Heart left ventricle (tissue), 16 donors: ENCODE measurements at regions not wholly inside any gene's neighbourhood (a gene's known extent, or its start where the extent isn't known, plus 50 kb on each side); places are given as distances from the start of the nearest gene placed in this dataset.
A peak's percentile ranks its signal among the peaks of the same experiment; 100 is the strongest.

Source experiments
- ATAC-seq, 4 donors: fragments of 200-7000 bp; cut with Tn5 transposase; one replicate each; pipeline ENCODE4 v1.9.1; 2020 to 2022; ENCODE audit warnings: moderate library complexity in 4 of 4, mild to moderate bottlenecking in 3 of 4, moderate number of reproducible peaks in 1 of 4
- DNase-seq, 5 donors: peaks; one replicate each; pipeline ENCODE4 v3.0.0-alpha.2; 2020
- H3K27ac ChIP-seq, 12 donors: fragments of 200-600 bp; sonication (generic) in 4 of 12; one replicate each; pipeline versions ENCODE4 v1.5.0 to v1.8.0; 2016 to 2022; ENCODE audit warnings: mild to moderate bottlenecking in 2 of 12
- H3K27me3 ChIP-seq, 9 donors: fragments of 200-600 bp; sonication (generic) in 2 of 9; one replicate each; pipeline versions ENCODE4 v1.5.1 to v1.8.0; 2016 to 2022; ENCODE audit warnings: mild to moderate bottlenecking in 3 of 9
- H3K36me3 ChIP-seq, 9 donors: fragments of 200-600 bp; sonication (generic) in 2 of 9; one replicate each; pipeline versions ENCODE4 v1.5.0 to v1.8.0; 2018 to 2022; ENCODE audit warnings: mild to moderate bottlenecking in 2 of 9
- H3K4me1 ChIP-seq, 12 donors: fragments of 200-600 bp; sonication (generic) in 4 of 12; one replicate each; pipeline versions ENCODE4 v1.5.0 to v1.8.0; 2016 to 2022; ENCODE audit warnings: mild to moderate bottlenecking in 3 of 12
- H3K4me3 ChIP-seq, 12 donors: fragments of 200-600 bp; sonication (generic) in 4 of 12; one replicate each; pipeline versions ENCODE4 v1.5.0 to v1.8.0; 2017 to 2022; ENCODE audit warnings: mild to moderate bottlenecking in 9 of 12, moderate library complexity in 4 of 12
- H3K9me3 ChIP-seq, 12 donors: fragments of 200-600 bp; sonication (generic) in 4 of 12; one replicate each; pipeline versions ENCODE4 v1.5.0 to v1.8.0; 2016 to 2022; ENCODE audit warnings: mild to moderate bottlenecking in 1 of 12
- POLR2A ChIP-seq, 2 donors: fragments of 450-650 bp; IDR thresholded peaks; one replicate each; pipeline ENCODE4 v1.6.1; 2017; ENCODE audit warnings: antibody characterized with exemption in 2 of 2, mild to moderate bottlenecking in 2 of 2, moderate library complexity in 2 of 2
- WGBS, 4 donors: extraction: QIAGEN DNeasy Blood & Tissue Kit in 2 of 4; methylation state at CpG; one replicate each; pipeline versions ENCODE4 v1.1.5 to v1.1.7; 2013 to 2018; 5-methylcytosine and 5-hydroxymethylcytosine counted together
- intact Hi-C, 10 donors: fragments of 100-400 bp; cut with DNase I; formaldehyde crosslinking; loops; one replicate each; pipeline versions ENCODE4 v1.11.1 to v1.14.2; 2022
- TF ChIP-seq, protein P1 (sequence below), 12 donors: fragments of 200-600 bp; sonication (generic) in 4 of 12; IDR thresholded peaks; one replicate each; pipeline versions ENCODE4 v1.5.0 to v1.8.0; 2018 to 2022; ENCODE audit warnings: antibody characterized with exemption in 12 of 12, mild to moderate bottlenecking in 5 of 12
- donor health status: ischemic (EF 13 %, LVEDD 7.1; RV severe dilation, severe dysfunction).
- donor health status: healthy with polysubstance abuse.
- donor health status: DM: no; HTN: yes; CAD: no.
- donor health status: DM: no; HTN: no; CAD: no.
- donor health status: ischemic (EF 25% LVEDD 6.9; RV normal size, moderate dysfunction).
- donor health status: ischemic (EF 25% LVEDD 5.7; RV mildly dilated, moderate dysfunction).
- donor health status: healthy.
- donor health status: DM: yes; HTN: yes; CAD: no.
- donor health status: ischemic (EF 35%, LVEDD 5.7; RV mildly dilated, moderate dysfunction).
- donor health status: nonischemic (EF 11% LVEDD 7.7; RV severe dilation, severe dysfunction).
- donor health status: DM: yes; HTN: yes; CAD: no.
- donor health status: PGD.
- donor health status: ischemic (EF 29% LVEDD 5.4; RV normal size, mild dysfunction).
- donor health status: nonischemic (EF 23%, LVEDD 6.1; RV moderate dilation, normal function).

DNA sequence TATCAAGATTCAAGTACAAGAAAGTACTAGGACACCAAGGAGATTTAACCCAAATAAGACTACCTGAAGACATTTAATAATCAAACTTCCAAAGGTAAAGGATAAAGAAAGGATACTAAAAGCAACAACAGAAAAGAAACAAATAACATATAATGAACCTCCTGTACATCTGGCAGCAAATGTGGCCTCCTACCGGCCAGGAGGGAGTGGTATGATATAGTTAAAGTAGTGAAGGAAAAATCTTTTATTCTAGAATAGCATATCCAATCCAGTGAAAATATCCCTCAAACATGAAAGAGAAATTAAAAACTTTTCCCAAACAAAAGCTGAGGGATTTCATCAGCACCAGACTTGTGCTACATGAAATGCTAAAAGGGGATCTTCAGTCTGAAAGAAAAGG, 104.7 kb upstream of the GUCY1A2 start:
- TF ChIP-seq, protein P1, sequence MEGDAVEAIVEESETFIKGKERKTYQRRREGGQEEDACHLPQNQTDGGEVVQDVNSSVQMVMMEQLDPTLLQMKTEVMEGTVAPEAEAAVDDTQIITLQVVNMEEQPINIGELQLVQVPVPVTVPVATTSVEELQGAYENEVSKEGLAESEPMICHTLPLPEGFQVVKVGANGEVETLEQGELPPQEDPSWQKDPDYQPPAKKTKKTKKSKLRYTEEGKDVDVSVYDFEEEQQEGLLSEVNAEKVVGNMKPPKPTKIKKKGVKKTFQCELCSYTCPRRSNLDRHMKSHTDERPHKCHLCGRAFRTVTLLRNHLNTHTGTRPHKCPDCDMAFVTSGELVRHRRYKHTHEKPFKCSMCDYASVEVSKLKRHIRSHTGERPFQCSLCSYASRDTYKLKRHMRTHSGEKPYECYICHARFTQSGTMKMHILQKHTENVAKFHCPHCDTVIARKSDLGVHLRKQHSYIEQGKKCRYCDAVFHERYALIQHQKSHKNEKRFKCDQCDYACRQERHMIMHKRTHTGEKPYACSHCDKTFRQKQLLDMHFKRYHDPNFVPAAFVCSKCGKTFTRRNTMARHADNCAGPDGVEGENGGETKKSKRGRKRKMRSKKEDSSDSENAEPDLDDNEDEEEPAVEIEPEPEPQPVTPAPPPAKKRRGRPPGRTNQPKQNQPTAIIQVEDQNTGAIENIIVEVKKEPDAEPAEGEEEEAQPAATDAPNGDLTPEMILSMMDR (IDR thresholded peaks at IDR 0.05): no peak
- no peak for TF ChIP-seq POLR2A (IDR thresholded peaks at IDR 0.05)
- ATAC-seq: no peak

DNA sequence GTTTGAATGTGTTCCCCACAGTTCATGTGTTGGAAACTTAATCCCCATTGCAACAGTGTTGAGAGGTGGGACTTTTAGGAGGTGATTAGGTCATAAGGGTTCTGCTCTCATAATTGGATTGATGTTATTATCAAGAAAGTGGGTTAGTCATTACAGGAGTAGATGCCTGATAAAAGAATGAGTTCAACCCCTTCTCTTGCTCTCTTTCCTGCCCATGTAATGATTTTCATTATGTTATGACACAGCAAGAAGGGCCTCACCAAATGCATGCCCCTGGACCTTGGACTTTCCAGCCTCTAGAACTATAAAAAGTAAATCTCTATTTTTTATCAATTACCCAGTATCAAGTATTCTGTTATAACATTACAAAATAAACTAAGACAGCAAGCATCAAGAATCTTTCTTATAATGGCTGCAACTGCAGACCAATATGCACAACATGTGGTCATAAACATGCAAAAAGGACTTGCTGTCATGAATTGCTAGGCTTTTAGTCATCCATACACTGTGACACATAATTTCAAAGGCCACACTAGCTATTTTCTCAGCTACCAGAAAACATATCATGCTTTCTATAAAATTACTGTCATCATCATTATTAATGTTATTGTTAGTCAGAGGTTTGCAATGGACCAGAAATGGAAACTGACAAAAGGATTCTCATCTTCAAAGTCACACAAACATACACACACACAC, 99.9 kb upstream of the GUCY1A2 start:
- Histone ChIP-seq H3K27me3 (no peaks in the 10 kb centered on the region), H3K4me1 (no peaks in the 10 kb centered on the region), H3K36me3 (no peaks in the 10 kb centered on the region), H3K9me3 (peaks cover 0 to 28% (median 0%) of the 10 kb centered on the region in 12 donors), H3K4me3 (no peak overlapping the region), H3K27ac (no peak overlapping the region)
- ATAC-seq: no peak
- DNase-seq: no peak
- TF ChIP-seq, protein P1 (IDR thresholded peaks at IDR 0.05): no peak
- TF ChIP-seq POLR2A (IDR thresholded peaks at IDR 0.05): no peak
- intact Hi-C loops: no loop called here

More for the DNA sequence above, 104.7 kb upstream of the GUCY1A2 start:
- no peak overlapping the region for H3K4me3 ChIP-seq
- peaks cover 0 to 19% (median 0%) of the 10 kb centered on the region in 12 donors for H3K9me3 ChIP-seq
- 69 to 84% (median 72%) methylated on average over 1 of the region's 1 CpG for WGBS, 4 donors
- no peaks in the 10 kb centered on the region for H3K36me3 ChIP-seq
- no peak overlapping the region for H3K27ac ChIP-seq
- H3K4me1 ChIP-seq: no peaks in the 10 kb centered on the region
- DNase-seq: no peak
- no peaks in the 10 kb centered on the region for H3K27me3 ChIP-seq
- intact Hi-C loops: no loop called here

- no peak overlapping the region for H3K4me3 ChIP-seq
- ATAC-seq: no peak
- no peaks in the 10 kb centered on the region for H3K27me3 ChIP-seq
- DNase-seq: no peak
- H3K36me3 ChIP-seq: no peaks in the 10 kb centered on the region
- intact Hi-C loops: no loop called here
- WGBS, 4 donors: 18 to 25% (median 19%) methylated on average over 2 of the region's 2 CpGs
- H3K9me3 ChIP-seq: peaks cover 0 to 19% (median 0%) of the 10 kb centered on the region in 12 donors
- TF ChIP-seq POLR2A (IDR thresholded peaks at IDR 0.05): no peak
- TF ChIP-seq, protein P1 (IDR thresholded peaks at IDR 0.05): no peak
- H3K27ac ChIP-seq: no peak overlapping the region
- H3K4me1 ChIP-seq: no peaks in the 10 kb centered on the region
Observed at GRCh38 chr11:107116358-107116757, 98.1 kb upstream of the GUCY1A2 start.

GRCh38 chr11:107102692-107103477, 84.6 kb upstream of the GUCY1A2 start:
- no peaks in the 10 kb centered on the region for H3K4me1 ChIP-seq
- H3K27ac ChIP-seq: no peak overlapping the region
- no peak overlapping the region for H3K4me3 ChIP-seq
- intact Hi-C loops: no loop called here
- WGBS, 4 donors: 73 to 80% (median 78%) methylated on average over 8 to 9 of the region's 9 CpGs
- TF ChIP-seq, protein P1 (IDR thresholded peaks at IDR 0.05): no peak
- TF ChIP-seq POLR2A (IDR thresholded peaks at IDR 0.05): no peak
- peak in 2 of 4 donors; percentile 32 to 33 for ATAC-seq
- DNase-seq: peak in 1 of 5 donors; percentile 27
- H3K27me3 ChIP-seq: no peaks in the 10 kb centered on the region
- peaks cover 0 to 35% (median 16%) of the 10 kb centered on the region in 12 donors for H3K9me3 ChIP-seq
- no peaks in the 10 kb centered on the region for H3K36me3 ChIP-seq
